Epithelial cell of esophagus (primary cell): ENCODE measurements at regions not wholly inside any gene's neighbourhood (a gene's known extent, or its start where the extent isn't known, plus 50 kb on each side); places are given as distances from the start of the nearest gene placed in this dataset.

Experiments used
- DNase-seq: peaks from one replicate; pipeline ENCODE4 v3.0.0; 2010; ENCODE audit warnings: low read depth
- H3K4me3 ChIP-seq: 2 replicates; pipeline ENCODE4 v1.5.1; 2011; ENCODE audit warnings: mild to moderate bottlenecking, low read length, control low read depth
- CTCF ChIP-seq: IDR thresholded peaks from 2 replicates; pipeline ENCODE4 v1.5.1; 2011; ENCODE audit warnings: low read depth, mild to moderate bottlenecking, low read length, control low read depth, inconsistent platforms; ENCODE audit not compliant: insufficient read depth; ENCODE audit errors: missing control alignments

- H3K4me3 ChIP-seq, result no peak overlapping the region
- TF ChIP-seq CTCF, result no peak
Measured at GRCh38 chr22:27684901-27685300, 116.7 kb downstream of the MN1 start.

GRCh38 chr22:27685515-27685914, 116.0 kb downstream of the MN1 start:
- no peak for TF ChIP-seq CTCF
- DNase-seq, result no peak
- H3K4me3 ChIP-seq, result no peak overlapping the region

More at GRCh38 chr22:27684901-27685300, 116.7 kb downstream of the MN1 start:
- no peak for DNase-seq

- DNase-seq, result no peak
- TF ChIP-seq CTCF, result no peak
- no peak overlapping the region for H3K4me3 ChIP-seq
Measured at GRCh38 chr22:27685970-27686369, 115.6 kb downstream of the MN1 start.

GRCh38 chr22:27686534-27686933, 115.0 kb downstream of the MN1 start:
- peak; percentile 30 for DNase-seq
- no peak for TF ChIP-seq CTCF
- H3K4me3 ChIP-seq, result no peak overlapping the region

- no peak for TF ChIP-seq CTCF
- H3K4me3 ChIP-seq, result no peak overlapping the region
- peak; percentile 86 for DNase-seq
Measured at GRCh38 chr22:27687984-27688545, 113.5 kb downstream of the MN1 start.

GRCh38 chr22:27689664-27690063, 111.9 kb downstream of the MN1 start:
- DNase-seq, result no peak
- no peak overlapping the region for H3K4me3 ChIP-seq
- TF ChIP-seq CTCF, result no peak

GRCh38 chr22:27690599-27690998, 111.0 kb downstream of the MN1 start:
- TF ChIP-seq CTCF, result no peak
- no peak overlapping the region for H3K4me3 ChIP-seq

More at GRCh38 chr22:27690599-27690998, 111.0 kb downstream of the MN1 start:
- DNase-seq, result no peak
